GM12864 (cell line): ENCODE measurements at regions not wholly inside any gene's neighbourhood (a gene's known extent, or its start where the extent isn't known, plus 50 kb on each side); places are given as distances from the start of the nearest gene placed in this dataset.

Experiments
- DNase-seq: peaks from one replicate; pipeline ENCODE4 v3.0.0-alpha.2; 2011; ENCODE audit warnings: low read depth
- H3K4me3 ChIP-seq: 2 replicates; pipeline ENCODE4 v1.5.1; 2011; ENCODE audit warnings: mild to moderate bottlenecking, low read depth, low read length, control low read depth
- TF ChIP-seq, protein P1 (sequence below): IDR thresholded peaks from 2 replicates; pipeline ENCODE4 v1.5.1; 2011; ENCODE audit warnings: low read depth, mild to moderate bottlenecking, moderate library complexity, low read length, control low read depth, inconsistent platforms; ENCODE audit errors: missing control alignments

DNA sequence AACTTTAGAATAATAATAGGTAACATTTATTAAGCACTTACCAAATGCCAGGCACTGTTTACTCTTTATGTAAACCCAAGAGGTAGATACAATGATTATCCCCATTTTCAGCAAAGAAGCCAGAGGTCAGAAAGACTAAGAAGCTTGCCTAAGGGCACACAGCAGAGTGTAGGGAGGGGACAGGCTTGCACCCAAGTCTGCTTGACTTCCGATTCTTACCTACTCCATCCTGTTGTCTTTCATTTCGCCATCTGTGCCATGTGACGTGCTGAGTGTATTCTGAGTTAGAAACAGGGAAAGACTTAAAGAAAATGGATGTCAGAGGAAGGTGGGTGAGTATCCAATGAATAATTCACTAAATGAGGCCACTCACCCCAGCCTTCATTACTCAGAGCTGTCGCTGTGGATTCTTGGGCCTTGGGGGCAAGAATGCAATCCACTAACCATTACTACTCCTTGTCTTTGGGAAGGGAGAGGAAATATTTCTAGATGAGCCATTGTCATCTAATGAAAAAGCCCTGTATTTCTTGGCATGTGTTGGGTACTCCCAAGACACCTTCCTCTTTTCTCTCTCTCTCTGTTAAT is 76.4 kb upstream of the BCL11A start:
- TF ChIP-seq, protein P1, sequence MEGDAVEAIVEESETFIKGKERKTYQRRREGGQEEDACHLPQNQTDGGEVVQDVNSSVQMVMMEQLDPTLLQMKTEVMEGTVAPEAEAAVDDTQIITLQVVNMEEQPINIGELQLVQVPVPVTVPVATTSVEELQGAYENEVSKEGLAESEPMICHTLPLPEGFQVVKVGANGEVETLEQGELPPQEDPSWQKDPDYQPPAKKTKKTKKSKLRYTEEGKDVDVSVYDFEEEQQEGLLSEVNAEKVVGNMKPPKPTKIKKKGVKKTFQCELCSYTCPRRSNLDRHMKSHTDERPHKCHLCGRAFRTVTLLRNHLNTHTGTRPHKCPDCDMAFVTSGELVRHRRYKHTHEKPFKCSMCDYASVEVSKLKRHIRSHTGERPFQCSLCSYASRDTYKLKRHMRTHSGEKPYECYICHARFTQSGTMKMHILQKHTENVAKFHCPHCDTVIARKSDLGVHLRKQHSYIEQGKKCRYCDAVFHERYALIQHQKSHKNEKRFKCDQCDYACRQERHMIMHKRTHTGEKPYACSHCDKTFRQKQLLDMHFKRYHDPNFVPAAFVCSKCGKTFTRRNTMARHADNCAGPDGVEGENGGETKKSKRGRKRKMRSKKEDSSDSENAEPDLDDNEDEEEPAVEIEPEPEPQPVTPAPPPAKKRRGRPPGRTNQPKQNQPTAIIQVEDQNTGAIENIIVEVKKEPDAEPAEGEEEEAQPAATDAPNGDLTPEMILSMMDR = no peak
- H3K4me3 ChIP-seq = no peak overlapping the region
- no peak for DNase-seq

DNA sequence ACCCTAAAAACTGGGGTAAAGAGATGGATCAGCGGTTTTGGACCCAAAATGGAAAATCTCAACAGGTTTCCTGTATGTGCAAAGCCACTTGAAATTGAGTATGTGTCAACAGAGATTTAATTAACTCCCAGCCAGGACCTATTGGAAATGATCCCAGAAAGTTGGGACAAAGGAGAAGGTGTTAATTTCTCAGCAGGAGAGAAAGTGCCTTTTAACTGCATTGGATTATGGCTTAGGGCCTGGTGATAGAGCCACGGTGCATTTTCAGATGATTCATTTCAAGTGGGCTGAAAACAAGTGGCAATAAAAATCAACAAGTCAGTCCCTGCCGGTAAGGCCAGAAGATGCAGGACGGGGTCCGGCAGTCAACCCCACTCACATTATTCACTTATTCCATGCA is 80.2 kb upstream of the BCL11A start:
- no peak overlapping the region for H3K4me3 ChIP-seq
- TF ChIP-seq, protein P1 = no peak
- DNase-seq = no peak

DNA sequence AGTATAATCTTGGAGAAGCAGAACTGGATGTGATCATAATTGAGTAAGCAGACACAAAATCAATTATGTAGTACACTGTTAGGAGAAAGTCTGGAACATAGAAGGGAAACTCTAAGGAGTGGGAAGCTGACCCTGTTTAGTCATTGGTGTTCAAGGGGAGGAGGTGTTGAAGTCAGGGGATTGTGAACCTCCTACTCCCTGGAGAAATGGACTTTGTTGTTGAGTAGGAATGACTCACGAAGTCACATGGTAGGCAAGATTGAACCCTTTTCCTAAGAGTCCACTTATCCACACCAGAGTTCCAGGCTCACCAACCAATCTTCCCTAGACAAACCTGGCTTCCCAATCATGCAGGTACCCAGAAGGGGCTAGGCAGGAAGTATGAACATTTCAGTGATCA is 81.0 kb upstream of the BCL11A start:
- TF ChIP-seq, protein P1 = no peak
- no peak overlapping the region for H3K4me3 ChIP-seq
- no peak for DNase-seq

DNA sequence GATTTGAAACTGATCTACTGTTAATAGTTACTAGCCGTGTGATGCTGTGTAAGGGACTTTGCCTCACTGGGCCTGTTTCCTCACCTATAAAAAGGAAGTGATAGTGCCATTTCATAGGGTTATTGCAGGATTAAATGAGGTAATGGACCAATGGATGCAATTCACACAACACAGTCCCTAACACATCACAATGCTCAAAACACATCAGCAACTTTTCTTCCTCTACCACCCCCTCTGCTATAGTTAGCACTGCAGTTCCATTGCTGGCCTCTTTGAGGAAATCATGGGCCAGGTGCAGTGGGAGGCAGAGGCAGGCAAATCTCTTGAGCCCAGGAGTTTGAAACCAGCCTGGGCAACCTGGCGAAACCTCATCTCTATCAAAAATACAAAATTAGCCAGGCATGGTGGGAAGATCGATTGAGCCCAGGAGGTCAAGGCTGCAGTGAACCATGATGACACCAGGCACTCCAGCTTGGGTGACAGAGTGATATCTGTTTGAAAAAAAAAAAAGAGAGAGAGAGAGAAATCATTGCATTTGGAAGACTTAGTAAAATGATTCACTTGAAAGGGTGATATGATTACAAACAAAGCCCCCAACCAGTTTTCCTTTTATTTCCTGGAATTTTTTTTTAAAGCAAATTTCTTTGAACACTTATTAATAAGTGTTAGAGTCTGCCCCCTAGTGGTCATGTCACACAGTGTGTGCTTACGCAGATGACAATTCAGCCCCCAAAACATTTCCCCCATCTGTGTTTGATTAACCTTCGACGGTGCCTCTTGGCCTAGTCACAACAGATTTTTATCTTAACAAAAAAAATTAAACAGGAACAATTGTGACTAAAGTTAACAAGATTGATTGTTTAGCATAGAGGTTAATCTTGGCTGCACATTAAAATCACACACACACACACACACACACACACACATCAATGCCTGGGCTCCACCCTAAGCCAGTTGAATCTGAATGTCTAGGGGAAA is 88.6 kb upstream of the BCL11A start:
- no peak overlapping the region for H3K4me3 ChIP-seq
- TF ChIP-seq, protein P1 = peak; percentile 71
- DNase-seq = peak; percentile 22

DNA sequence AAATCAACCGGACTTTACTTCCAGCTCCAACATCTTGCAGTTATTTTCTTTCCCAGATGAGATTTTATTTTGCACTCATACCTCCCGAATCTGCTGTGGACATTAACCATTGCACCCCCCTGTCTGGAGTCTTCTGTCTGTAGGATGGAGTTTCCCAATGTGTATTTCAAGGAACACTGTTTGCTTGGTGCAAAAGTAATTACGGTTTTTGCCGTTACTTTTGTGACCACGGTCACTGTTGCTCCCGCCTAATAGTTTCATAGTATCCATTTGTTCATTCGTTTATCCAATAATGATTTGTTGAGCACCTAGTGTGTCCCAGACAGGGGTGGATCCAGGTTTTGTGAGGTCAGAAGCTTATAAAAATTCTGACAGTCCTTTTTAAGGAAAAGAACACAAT is 90.3 kb upstream of the BCL11A start:
- no peak for DNase-seq
- H3K4me3 ChIP-seq = no peak overlapping the region
- TF ChIP-seq, protein P1 = no peak

DNA sequence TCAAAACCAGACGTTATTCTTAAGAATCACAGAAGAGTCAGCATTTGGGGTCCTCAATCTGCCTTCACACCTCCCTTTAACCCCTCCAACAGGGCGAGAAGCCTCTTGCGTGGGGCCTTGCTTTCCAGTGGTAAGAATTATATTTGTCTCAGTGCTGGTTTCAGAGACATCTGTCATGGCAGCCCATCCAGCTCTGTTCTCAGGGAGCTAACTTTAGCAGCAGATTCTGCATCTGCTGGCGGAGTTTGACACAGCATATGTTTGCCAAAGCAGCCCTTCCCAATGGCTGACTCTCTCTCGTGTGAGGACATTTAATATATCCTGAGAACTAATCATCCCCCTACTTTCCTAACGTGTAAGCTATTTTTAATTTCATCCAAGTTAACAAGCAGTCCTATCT is 91.5 kb upstream of the BCL11A start:
- no peak for DNase-seq
- no peak overlapping the region for H3K4me3 ChIP-seq
- TF ChIP-seq, protein P1 = no peak

DNA sequence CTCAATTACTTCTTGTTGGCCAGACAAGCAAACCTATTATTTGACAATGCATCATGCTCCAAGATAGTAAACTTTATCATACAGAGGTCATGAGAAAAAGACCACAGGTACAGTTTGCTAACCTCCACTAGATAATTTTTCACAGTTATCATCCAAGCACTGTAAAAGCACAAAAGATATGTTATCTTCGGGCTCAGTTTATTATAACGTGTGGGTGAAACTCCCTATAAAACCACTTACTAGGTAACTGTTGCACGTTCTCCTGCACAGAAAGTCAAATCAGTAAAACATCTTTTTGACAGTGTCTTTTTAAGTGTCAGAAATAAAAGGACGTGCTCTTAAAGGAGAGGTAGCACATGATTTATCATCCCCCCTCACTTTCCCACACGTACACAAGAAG is 94.7 kb upstream of the BCL11A start:
- TF ChIP-seq, protein P1 = no peak
- H3K4me3 ChIP-seq = no peak overlapping the region
- no peak for DNase-seq
